ENCODE measurements at regions not wholly inside any gene's neighbourhood (a gene's known extent, or its start where the extent isn't known, plus 50 kb on each side); places are given as distances from the start of the nearest gene placed in this dataset.
A peak's percentile ranks its signal among the peaks of the same experiment; 100 is the strongest.

- Histone ChIP-seq H3K4me1 (ENCODE audit: insufficient read depth) (no peaks in the 10 kb centered on the region), H3K9me3 (no peaks in the 10 kb centered on the region), H3K36me3 (no peaks in the 10 kb centered on the region), H3K4me3 (no peak overlapping the region), H3K27ac (no peak overlapping the region), H3K27me3 (no peaks in the 10 kb centered on the region)
- 53 to 57% (median 56%) methylated on average over 7 of the region's 7 CpGs for WGBS, 3 donors
- TF ChIP-seq POLR2A (IDR thresholded peaks at IDR 0.05) (no peak), CTCF (IDR thresholded peaks at IDR 0.05) (no peak), EP300 (IDR thresholded peaks at IDR 0.05) (no peak)
- no peak for DNase-seq
- intact Hi-C loops (cut with DNase I): no loop called here
These were observed 114.5 kb upstream of the SLC1A3 start for GRCh38 chr5:36491856-36492255.

DNA sequence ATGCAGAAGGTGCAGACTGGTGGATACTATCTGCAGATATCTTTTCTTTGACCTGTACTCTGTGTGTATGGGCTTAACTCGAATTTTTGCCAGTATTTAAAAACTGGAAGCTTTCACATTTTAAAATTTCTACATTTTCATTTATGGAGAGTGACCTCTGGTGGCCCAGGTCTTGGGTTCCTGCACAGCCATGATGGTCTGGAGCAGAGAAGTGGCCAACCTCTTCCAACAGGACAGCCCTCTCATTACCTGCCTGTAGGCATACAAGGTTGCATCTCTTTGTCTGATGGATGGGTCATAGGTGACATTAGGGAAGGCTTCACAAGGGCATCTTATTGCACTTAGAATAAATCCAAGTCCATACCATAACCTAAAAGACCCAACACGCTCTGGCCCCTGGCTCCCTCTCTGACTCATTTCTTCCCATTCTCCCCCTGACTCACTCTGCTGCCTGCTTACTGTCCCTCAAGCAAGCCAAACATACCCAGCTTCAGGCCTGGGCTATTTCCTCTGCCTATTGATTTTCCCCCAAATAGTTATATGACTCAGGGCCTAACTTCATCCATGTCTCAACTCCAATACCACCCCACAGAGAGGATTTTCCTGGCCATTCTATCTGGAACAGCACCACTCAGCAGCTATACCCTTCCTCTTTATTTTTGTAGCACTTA lies 113.3 kb upstream of the SLC1A3 start:
- DNase-seq: no peak
- Histone ChIP-seq H3K9me3 (no peaks in the 10 kb centered on the region), H3K27me3 (no peaks in the 10 kb centered on the region), H3K4me3 (no peak overlapping the region), H3K36me3 (no peaks in the 10 kb centered on the region), H3K4me1 (ENCODE audit: insufficient read depth) (no peaks in the 10 kb centered on the region), H3K27ac (no peak overlapping the region)
- intact Hi-C loops (cut with DNase I): no loop called here
- TF ChIP-seq CTCF (IDR thresholded peaks at IDR 0.05) (no peak), EP300 (IDR thresholded peaks at IDR 0.05) (no peak), POLR2A (IDR thresholded peaks at IDR 0.05) (no peak)
- WGBS, 3 donors: 76 to 80% (median 77%) methylated on average over 2 of the region's 2 CpGs

- no peaks in the 10 kb centered on the region for H3K27me3 ChIP-seq
- DNase-seq: no peak
- no peak overlapping the region for H3K27ac ChIP-seq
- H3K4me1 ChIP-seq (ENCODE audit: insufficient read depth): no peaks in the 10 kb centered on the region
- H3K4me3 ChIP-seq: no peak overlapping the region
- WGBS, 3 donors: 73 to 94% (median 82%) methylated on average over 1 of the region's 1 CpG
- no peaks in the 10 kb centered on the region for H3K9me3 ChIP-seq
- intact Hi-C loops (cut with DNase I): no loop called here
- TF ChIP-seq POLR2A (IDR thresholded peaks at IDR 0.05) (no peak), EP300 (IDR thresholded peaks at IDR 0.05) (no peak), CTCF (IDR thresholded peaks at IDR 0.05) (no peak)
- no peaks in the 10 kb centered on the region for H3K36me3 ChIP-seq
These were observed 112.4 kb upstream of the SLC1A3 start for GRCh38 chr5:36494028-36494427.

GRCh38 chr5:36494841-36495601 lies 111.4 kb upstream of the SLC1A3 start:
- Histone ChIP-seq H3K4me3 (no peak overlapping the region), H3K36me3 (no peaks in the 10 kb centered on the region), H3K27ac (no peak overlapping the region), H3K27me3 (no peaks in the 10 kb centered on the region), H3K4me1 (ENCODE audit: insufficient read depth) (no peaks in the 10 kb centered on the region), H3K9me3 (no peaks in the 10 kb centered on the region)
- intact Hi-C loops (cut with DNase I): no loop called here
- peak in 1 of 5 donors; percentile 28 for DNase-seq
- TF ChIP-seq POLR2A (IDR thresholded peaks at IDR 0.05): no peak
- TF ChIP-seq EP300 (IDR thresholded peaks at IDR 0.05): no peak
- TF ChIP-seq CTCF (IDR thresholded peaks at IDR 0.05): no peak
- 33 to 40% (median 35%) methylated on average over 6 of the region's 6 CpGs for WGBS, 3 donors
